Activated CD8-positive, alpha-beta T cell treated with anti-CD3 and anti-CD28 coated beads for 36 hours (primary cell): ENCODE measurements at regions not wholly inside any gene's neighbourhood (a gene's known extent, or its start where the extent isn't known, plus 50 kb on each side); places are given as distances from the start of the nearest gene placed in this dataset.

Experiments used
- ATAC-seq: fragments of 200-7000 bp; cut with Tn5 transposase; one replicate; pipeline ENCODE4 v1.10.0; 2021; ENCODE audit warnings: mild to moderate bottlenecking, moderate library complexity
- CTCF ChIA-PET: fragments of 350-600 bp; sonication (Branson Sonifier 250); formaldehyde crosslinking; loops from one replicate; lab custom pipeline; 2021; ENCODE audit warnings: antibody characterized with exemption; lab: Charles Lee
- POLR2A ChIA-PET: fragments of 350-600 bp; sonication (Branson Sonifier 250); formaldehyde crosslinking; loops from one replicate; lab custom pipeline; 2021; ENCODE audit warnings: antibody characterized with exemption; lab: Charles Lee
- DNase-seq: peaks from one replicate; pipeline ENCODE4 v3.0.0-alpha.2; 2020
- H3K27ac Mint-ChIP-seq: one replicate; pipeline ENCODE4 v1.8.0; 2021; ENCODE audit warnings: mild to moderate bottlenecking, mixed read lengths
- H3K27me3 Mint-ChIP-seq: one replicate; pipeline ENCODE4 v1.8.0; 2021; ENCODE audit warnings: mixed read lengths
- H3K36me3 Mint-ChIP-seq: one replicate; pipeline ENCODE4 v1.8.0; 2021; ENCODE audit warnings: low read depth, mixed read lengths
- H3K4me1 Mint-ChIP-seq: one replicate; pipeline ENCODE4 v1.8.0; 2021; ENCODE audit warnings: low read depth, mixed read lengths
- H3K4me3 Mint-ChIP-seq: one replicate; pipeline ENCODE4 v1.8.0; 2021; ENCODE audit warnings: mild to moderate bottlenecking, moderate library complexity, mixed read lengths
- H3K9me3 Mint-ChIP-seq: one replicate; pipeline ENCODE4 v1.8.0; 2021; ENCODE audit warnings: mixed read lengths
- intact Hi-C: fragments of 100-400 bp; cut with micrococcal nuclease; formaldehyde crosslinking; loops from one replicate; pipeline ENCODE4 v1.10.0; 2022
- TF ChIP-seq, protein P1 (sequence below): fragments of 200-600 bp; IDR thresholded peaks from one replicate; pipeline ENCODE4 v1.8.0; 2022; ENCODE audit warnings: antibody characterized with exemption, mild to moderate bottlenecking

DNA sequence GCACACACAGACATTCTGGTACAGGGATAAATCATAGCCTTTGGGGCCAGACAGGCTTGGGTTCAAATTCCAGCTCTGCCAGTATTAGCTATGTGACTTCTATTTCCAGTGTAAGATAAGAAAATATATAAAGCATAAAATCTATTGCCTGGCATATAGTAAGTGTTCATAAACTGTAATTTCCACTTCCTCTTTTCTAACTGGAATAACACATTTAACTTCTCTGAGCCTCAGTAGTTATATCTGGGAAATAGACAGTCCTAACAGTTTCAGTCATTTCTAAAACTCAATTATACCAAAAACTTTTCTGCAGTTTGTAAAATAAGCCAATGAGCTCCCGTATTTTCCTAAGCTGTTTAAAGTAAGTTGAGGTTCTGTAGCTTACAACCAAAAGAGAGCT, 351.4 kb downstream of the ZNF326 start:
- H3K27ac Mint-ChIP-seq, result no peak overlapping the region
- ATAC-seq (no peak), DNase-seq (no peak)
- CTCF ChIA-PET, result interaction anchor here (1.2 kb wide), 1 partner anchor 9 kb away, joined by 3 read pairs; no protein-coding TSS in a partner anchor
- POLR2A ChIA-PET, result no interaction called here
- no peaks in the 10 kb centered on the region for H3K4me1 Mint-ChIP-seq
- H3K27me3 Mint-ChIP-seq, result no peaks in the 10 kb centered on the region
- TF ChIP-seq, protein P1, sequence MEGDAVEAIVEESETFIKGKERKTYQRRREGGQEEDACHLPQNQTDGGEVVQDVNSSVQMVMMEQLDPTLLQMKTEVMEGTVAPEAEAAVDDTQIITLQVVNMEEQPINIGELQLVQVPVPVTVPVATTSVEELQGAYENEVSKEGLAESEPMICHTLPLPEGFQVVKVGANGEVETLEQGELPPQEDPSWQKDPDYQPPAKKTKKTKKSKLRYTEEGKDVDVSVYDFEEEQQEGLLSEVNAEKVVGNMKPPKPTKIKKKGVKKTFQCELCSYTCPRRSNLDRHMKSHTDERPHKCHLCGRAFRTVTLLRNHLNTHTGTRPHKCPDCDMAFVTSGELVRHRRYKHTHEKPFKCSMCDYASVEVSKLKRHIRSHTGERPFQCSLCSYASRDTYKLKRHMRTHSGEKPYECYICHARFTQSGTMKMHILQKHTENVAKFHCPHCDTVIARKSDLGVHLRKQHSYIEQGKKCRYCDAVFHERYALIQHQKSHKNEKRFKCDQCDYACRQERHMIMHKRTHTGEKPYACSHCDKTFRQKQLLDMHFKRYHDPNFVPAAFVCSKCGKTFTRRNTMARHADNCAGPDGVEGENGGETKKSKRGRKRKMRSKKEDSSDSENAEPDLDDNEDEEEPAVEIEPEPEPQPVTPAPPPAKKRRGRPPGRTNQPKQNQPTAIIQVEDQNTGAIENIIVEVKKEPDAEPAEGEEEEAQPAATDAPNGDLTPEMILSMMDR, result no peak
- intact Hi-C loops, result no loop called here
- no peak overlapping the region for H3K4me3 Mint-ChIP-seq
- no peaks in the 10 kb centered on the region for H3K36me3 Mint-ChIP-seq
- peaks cover 8% of the 10 kb centered on the region for H3K9me3 Mint-ChIP-seq

DNA sequence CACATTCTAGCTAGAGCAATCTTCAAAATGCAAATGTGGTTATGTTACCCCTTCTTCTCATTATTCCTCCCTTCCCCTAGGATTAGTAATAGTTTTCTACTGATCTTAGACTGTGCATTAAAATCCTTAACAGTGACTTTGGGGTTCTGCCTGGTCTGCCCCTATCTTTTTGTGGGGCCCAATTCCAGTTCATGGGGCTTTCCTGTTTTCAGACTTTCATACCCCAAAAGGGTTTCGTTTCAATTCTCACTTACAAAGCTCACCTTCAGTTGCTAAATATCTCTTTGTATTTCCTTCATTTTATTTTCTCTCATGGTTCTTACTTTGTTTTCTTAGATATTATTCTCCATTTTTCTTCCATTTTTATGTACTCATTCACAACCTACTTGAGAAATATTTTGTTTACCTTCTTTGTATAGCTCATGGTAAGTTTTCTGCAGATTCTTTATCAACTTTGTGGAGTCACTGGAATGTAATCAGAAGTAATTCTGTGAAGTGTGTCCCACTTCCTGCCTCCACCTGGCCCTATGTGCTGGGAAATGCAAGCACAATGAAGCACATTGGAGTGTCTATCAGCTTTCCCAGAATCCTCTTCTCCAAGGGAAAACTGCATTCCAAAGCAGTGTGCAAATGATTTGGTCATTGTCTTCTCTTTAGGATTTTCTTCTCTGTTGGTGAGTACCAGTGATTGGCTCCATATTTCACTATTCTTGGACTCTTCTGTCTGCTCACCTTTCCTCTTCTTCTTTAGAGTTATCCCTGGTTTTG, 350.2 kb downstream of the ZNF326 start:
- CTCF ChIA-PET, result no interaction called here
- DNase-seq (no peak), ATAC-seq (no peak)
- Mint-ChIP-seq H3K36me3 (no peaks in the 10 kb centered on the region), H3K27me3 (no peaks in the 10 kb centered on the region), H3K4me1 (peaks cover 4% of the 10 kb centered on the region), H3K27ac (no peak overlapping the region), H3K9me3 (peaks cover 8% of the 10 kb centered on the region), H3K4me3 (no peak overlapping the region)
- POLR2A ChIA-PET, result no interaction called here
- intact Hi-C loops, result no loop called here
- TF ChIP-seq, protein P1, result no peak

DNA sequence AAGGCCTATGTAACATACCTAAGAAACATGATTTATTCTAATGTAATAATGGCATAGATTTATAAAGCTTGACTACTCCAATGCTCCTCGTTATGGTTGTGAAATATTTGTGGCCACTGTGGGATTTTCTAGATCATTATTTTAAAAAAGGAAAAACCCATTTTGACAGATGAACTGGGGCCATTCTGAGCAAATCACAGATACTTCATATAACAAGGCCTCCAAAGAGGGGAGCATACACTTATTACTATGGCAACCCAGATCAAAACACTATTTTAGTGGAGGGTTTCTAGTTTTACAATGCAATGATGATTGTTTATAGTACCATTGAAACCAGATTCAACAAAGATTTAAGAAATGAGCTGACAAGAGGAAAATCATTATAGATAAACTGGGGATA, 346.6 kb downstream of the ZNF326 start:
- CTCF ChIA-PET, result no interaction called here
- H3K27ac Mint-ChIP-seq, result no peak overlapping the region
- DNase-seq, result no peak

DNA sequence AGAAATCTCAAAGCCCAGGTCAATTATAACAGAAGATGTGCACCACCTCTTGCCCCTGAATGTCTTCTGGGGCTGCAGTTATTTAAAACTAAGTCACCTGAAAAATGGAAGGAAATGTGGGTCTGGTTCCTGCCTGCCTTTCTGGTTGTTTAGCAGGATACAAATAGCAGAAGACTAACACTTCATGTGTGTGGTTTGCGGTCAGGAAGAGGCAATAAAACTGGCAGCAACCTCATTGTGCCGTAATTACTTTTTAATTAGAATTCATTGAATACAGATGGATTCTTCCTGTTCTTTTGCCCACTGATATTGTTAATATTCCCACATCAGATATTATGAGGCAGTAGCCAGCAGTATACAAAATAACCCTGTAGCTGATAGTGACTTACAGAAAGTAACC, 345.7 kb downstream of the ZNF326 start:
- H3K27me3 Mint-ChIP-seq, result no peaks in the 10 kb centered on the region
- POLR2A ChIA-PET, result no interaction called here
- no peak overlapping the region for H3K4me3 Mint-ChIP-seq
- intact Hi-C loops, result no loop called here
- H3K27ac Mint-ChIP-seq, result no peak overlapping the region
- H3K4me1 Mint-ChIP-seq, result peaks cover 12% of the 10 kb centered on the region
- ATAC-seq, result no peak
- H3K9me3 Mint-ChIP-seq, result no peaks in the 10 kb centered on the region
- no peaks in the 10 kb centered on the region for H3K36me3 Mint-ChIP-seq
- CTCF ChIA-PET, result no interaction called here
- DNase-seq, result peak; percentile 3
- TF ChIP-seq, protein P1, result no peak

More for the DNA sequence above, 346.6 kb downstream of the ZNF326 start:
- TF ChIP-seq, protein P1, result no peak
- Mint-ChIP-seq H3K9me3 (no peaks in the 10 kb centered on the region), H3K4me3 (no peak overlapping the region), H3K27me3 (no peaks in the 10 kb centered on the region), H3K36me3 (no peaks in the 10 kb centered on the region), H3K4me1 (peaks cover 12% of the 10 kb centered on the region)
- POLR2A ChIA-PET, result no interaction called here
- ATAC-seq, result no peak
- intact Hi-C loops, result no loop called here

DNA sequence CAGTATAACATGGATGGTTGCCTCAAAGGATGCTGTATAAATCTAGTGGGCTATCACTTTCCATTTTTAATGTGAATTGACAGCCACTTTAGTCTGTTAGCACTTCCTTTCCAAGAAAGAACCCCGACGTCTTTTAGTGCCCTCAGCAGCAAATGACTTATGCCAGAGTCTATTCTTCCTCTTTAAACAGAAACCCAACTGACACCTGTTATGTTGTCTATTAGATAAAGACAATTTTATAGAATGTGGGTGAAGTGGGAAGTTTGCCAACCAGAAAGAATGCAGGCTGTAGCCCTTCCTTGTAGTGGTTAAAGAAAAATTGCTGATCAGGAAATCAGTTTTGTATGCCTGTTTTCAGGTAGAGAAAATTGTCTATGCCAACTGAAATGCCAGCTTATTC, 344.9 kb downstream of the ZNF326 start:
- no peak overlapping the region for H3K4me3 Mint-ChIP-seq
- intact Hi-C loops, result no loop called here
- DNase-seq (no peak), ATAC-seq (no peak)
- H3K27ac Mint-ChIP-seq, result no peak overlapping the region
- H3K4me1 Mint-ChIP-seq, result peaks cover 12% of the 10 kb centered on the region
- POLR2A ChIA-PET, result no interaction called here
- no peaks in the 10 kb centered on the region for H3K36me3 Mint-ChIP-seq
- CTCF ChIA-PET, result no interaction called here
- H3K9me3 Mint-ChIP-seq, result no peaks in the 10 kb centered on the region
- H3K27me3 Mint-ChIP-seq, result no peaks in the 10 kb centered on the region
- TF ChIP-seq, protein P1, result no peak
